HG02763 (cell line): ENCODE measurements at regions not wholly inside any gene's neighbourhood (a gene's known extent, or its start where the extent isn't known, plus 50 kb on each side); places are given as distances from the start of the nearest gene placed in this dataset.
"Not testable (repeated sequence)": the region's sequence is repeated elsewhere in the genome, so short reads cannot be mapped to it uniquely, and the experiment has no call there.

ENCODE experiments used
- ATAC-seq: cut with Tn5 transposase; IDR thresholded peaks from one replicate; pipeline ENCODE4 v1.9.1; 2021; ENCODE audit warnings: mild to moderate bottlenecking, moderate library complexity; ENCODE audit not compliant: unreplicated experiment

- ATAC-seq: no peak
Observed at GRCh38 chr3:177382944-177383343, 185.7 kb upstream of the TBL1XR1 start.

GRCh38 chr3:177385186-177385585 is 187.9 kb upstream of the TBL1XR1 start:
- no peak for ATAC-seq

GRCh38 chr3:177385831-177386301 is 188.6 kb upstream of the TBL1XR1 start:
- no peak for ATAC-seq

GRCh38 chr3:177388209-177388608 is 190.9 kb upstream of the TBL1XR1 start:
- no peak for ATAC-seq

- ATAC-seq: not testable (repeated sequence)
Observed at GRCh38 chr3:177394231-177395024, 197.1 kb upstream of the TBL1XR1 start.

GRCh38 chr3:177396733-177397132 is 199.5 kb upstream of the TBL1XR1 start:
- ATAC-seq: no peak

- ATAC-seq: no peak
Observed at GRCh38 chr3:177401375-177401774, 204.1 kb upstream of the TBL1XR1 start.

- ATAC-seq: no peak
Observed at GRCh38 chr3:177402533-177402932, 205.3 kb upstream of the TBL1XR1 start.

GRCh38 chr3:177405191-177405672 is 207.9 kb upstream of the TBL1XR1 start:
- ATAC-seq: no peak

GRCh38 chr3:177410730-177411129 is 213.4 kb upstream of the TBL1XR1 start:
- no peak for ATAC-seq

GRCh38 chr3:177411201-177411600 is 213.9 kb upstream of the TBL1XR1 start:
- no peak for ATAC-seq

GRCh38 chr3:177412677-177413170 is 215.4 kb upstream of the TBL1XR1 start:
- not testable (repeated sequence) for ATAC-seq

GRCh38 chr3:177414093-177414492 is 216.8 kb upstream of the TBL1XR1 start:
- ATAC-seq: no peak

- no peak for ATAC-seq
Observed at GRCh38 chr3:177418787-177419186, 221.5 kb upstream of the TBL1XR1 start.

- ATAC-seq: no peak
Observed at GRCh38 chr3:177419904-177420601, 222.8 kb upstream of the TBL1XR1 start.

GRCh38 chr3:177420651-177421480 is 223.6 kb upstream of the TBL1XR1 start:
- no peak for ATAC-seq

- ATAC-seq: no peak
Observed at GRCh38 chr3:177421481-177421785, 224.2 kb upstream of the TBL1XR1 start.

- ATAC-seq: no peak
Observed at GRCh38 chr3:177424521-177424920, 227.2 kb upstream of the TBL1XR1 start.

- ATAC-seq: no peak
Observed at GRCh38 chr3:177425042-177425441, 227.8 kb upstream of the TBL1XR1 start.

- ATAC-seq: no peak
Observed at GRCh38 chr3:177426106-177426877, 229.0 kb upstream of the TBL1XR1 start.
